GM12892 (cell line): ENCODE measurements at regions not wholly inside any gene's neighbourhood (a gene's known extent, or its start where the extent isn't known, plus 50 kb on each side); places are given as distances from the start of the nearest gene placed in this dataset.

Source experiments
- POLR2A ChIP-seq: IDR thresholded peaks from 2 replicates; pipeline ENCODE4 v1.6.1; 2011; ENCODE audit warnings: low read depth, low read length, control low read depth
- POLR2AphosphoS5 ChIP-seq: IDR thresholded peaks from 2 replicates; pipeline ENCODE4 v1.6.1; 2011; ENCODE audit warnings: low read depth, low read length, control low read depth

GRCh38 chr5:34511915-34512314 lies 144.2 kb upstream of the RAI14 start:
- TF ChIP-seq POLR2A (no peak), POLR2AphosphoS5 (no peak)
